Activated CD8-positive, alpha-beta memory T cell treated with anti-CD3 and anti-CD28 coated beads, Interleukin-2, amount 10 ng/mL, durations not matched to agents 7 days and 5 days (primary cell): ENCODE measurements at regions not wholly inside any gene's neighbourhood (a gene's known extent, or its start where the extent isn't known, plus 50 kb on each side); places are given as distances from the start of the nearest gene placed in this dataset.

Experiments
- ATAC-seq: fragments of 150-1000 bp; cut with Tn5 transposase; one replicate; pipeline ENCODE4 v1.10.0; 2021; ENCODE audit warnings: moderate library complexity
- CTCF ChIA-PET: fragments of 350-600 bp; sonication (Branson Sonifier 250); formaldehyde crosslinking; loops from one replicate; lab custom pipeline; 2021; ENCODE audit warnings: antibody characterized with exemption; lab: Charles Lee
- DNase-seq: peaks from one replicate; pipeline ENCODE4 v3.0.0-alpha.2; 2020
- H3K27ac Mint-ChIP-seq: one replicate; pipeline ENCODE4 v1.8.0; 2021; ENCODE audit warnings: mild to moderate bottlenecking, mixed read lengths
- H3K27me3 Mint-ChIP-seq: one replicate; pipeline ENCODE4 v1.8.0; 2021; ENCODE audit warnings: mixed read lengths
- H3K36me3 Mint-ChIP-seq: one replicate; pipeline ENCODE4 v1.8.0; 2021; ENCODE audit warnings: mild to moderate bottlenecking, mixed read lengths
- H3K4me1 Mint-ChIP-seq: one replicate; pipeline ENCODE4 v1.8.0; 2021; ENCODE audit warnings: mixed read lengths
- H3K4me3 Mint-ChIP-seq: one replicate; pipeline ENCODE4 v1.8.0; 2021; ENCODE audit warnings: mild to moderate bottlenecking, moderate library complexity, mixed read lengths
- H3K9me3 Mint-ChIP-seq: one replicate; pipeline ENCODE4 v1.8.0; 2022; ENCODE audit warnings: low read depth, mixed read lengths

DNA sequence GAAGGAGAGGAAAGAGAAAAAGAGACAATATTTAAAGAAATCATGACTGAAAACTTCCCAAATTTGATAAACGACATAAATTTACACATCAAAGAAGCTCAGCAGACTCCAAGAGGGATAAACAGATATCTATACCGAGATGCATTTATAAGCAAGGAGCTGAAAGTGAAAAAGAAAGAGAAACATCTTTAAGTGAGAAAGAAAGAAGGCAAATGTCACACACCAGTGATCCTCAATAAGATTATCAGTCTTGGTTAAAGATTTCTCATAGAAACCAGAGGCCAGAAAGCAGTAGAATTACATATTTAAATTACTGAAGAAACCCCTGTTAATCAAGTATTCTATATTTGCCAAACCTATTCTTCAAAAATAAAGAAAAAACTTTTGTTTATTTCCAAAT lies 424.2 kb downstream of the SLC16A7 start:
- Mint-ChIP-seq H3K4me1 (no peaks in the 10 kb centered on the region), H3K4me3 (no peak overlapping the region), H3K27me3 (no peaks in the 10 kb centered on the region), H3K36me3 (no peaks in the 10 kb centered on the region), H3K9me3 (peaks cover 2% of the 10 kb centered on the region), H3K27ac (no peak overlapping the region)
- no peak for DNase-seq
- CTCF ChIA-PET, result no interaction called here
- no peak for ATAC-seq

DNA sequence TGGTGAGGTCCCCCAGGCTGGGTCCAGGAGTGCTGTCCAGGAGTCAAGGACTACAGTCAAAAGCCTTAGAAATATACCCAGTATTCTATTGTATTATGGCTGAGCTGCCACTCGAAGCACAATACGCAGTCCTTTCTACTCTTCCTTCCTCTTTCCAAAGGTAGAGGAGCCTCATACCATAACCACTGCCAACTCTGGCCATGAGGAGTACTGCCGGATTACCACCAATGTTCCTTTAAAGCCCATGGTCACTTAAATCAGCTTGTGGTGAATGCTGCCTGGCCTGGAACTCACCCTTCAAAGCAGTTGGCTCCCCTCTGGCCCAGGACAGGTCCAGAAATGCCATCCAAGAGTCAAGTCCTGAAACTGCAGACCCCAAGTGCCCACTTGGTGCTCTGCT lies 425.4 kb downstream of the SLC16A7 start:
- Mint-ChIP-seq H3K36me3 (no peaks in the 10 kb centered on the region), H3K4me1 (no peaks in the 10 kb centered on the region), H3K4me3 (no peak overlapping the region), H3K9me3 (peaks cover 2% of the 10 kb centered on the region), H3K27ac (no peak overlapping the region), H3K27me3 (no peaks in the 10 kb centered on the region)
- ATAC-seq (no peak), DNase-seq (no peak)
- CTCF ChIA-PET, result no interaction called here

DNA sequence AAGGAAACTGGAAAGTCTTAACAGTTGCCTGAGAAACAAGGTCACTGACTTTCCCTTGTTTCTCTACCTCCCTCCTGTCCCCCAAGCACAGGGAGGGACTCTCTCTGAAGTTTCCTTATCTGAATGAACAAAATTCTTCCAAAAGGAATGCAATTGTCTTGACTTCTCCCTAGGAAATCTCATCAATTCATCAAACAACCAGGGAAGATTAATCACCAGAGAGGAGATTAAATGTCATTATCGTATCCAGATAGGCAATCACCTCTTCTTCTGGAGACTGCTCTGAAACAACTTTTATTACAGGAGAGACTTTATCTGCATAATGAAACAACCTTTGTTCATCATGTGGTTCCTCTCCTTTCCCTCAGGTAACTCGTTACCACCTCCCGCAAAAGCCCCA lies 431.4 kb downstream of the SLC16A7 start:
- H3K27ac Mint-ChIP-seq, result no peak overlapping the region
- ATAC-seq, result no peak
- CTCF ChIA-PET, result no interaction called here
- H3K4me1 Mint-ChIP-seq, result no peaks in the 10 kb centered on the region
- peaks cover 2% of the 10 kb centered on the region for H3K9me3 Mint-ChIP-seq
- H3K36me3 Mint-ChIP-seq, result no peaks in the 10 kb centered on the region
- no peaks in the 10 kb centered on the region for H3K27me3 Mint-ChIP-seq
- DNase-seq, result no peak
- no peak overlapping the region for H3K4me3 Mint-ChIP-seq

DNA sequence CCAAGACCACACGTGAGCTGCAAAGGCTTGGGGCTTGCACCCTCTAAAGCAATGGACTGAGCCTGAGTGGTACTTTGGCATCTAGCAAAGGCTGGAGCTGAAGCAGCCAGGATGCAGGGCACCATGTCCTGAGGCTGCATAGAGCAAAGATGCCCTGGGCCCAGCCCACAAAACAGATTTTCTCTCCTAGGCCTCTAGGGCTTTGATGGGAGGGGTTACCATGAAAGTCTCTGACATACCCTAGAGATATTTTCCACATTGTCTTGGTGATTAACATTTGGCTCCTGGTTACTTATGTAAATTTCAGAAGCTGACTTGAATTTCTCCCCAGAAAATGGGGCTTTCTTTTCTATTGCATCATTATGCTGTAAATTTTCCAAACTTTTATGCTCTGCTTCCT lies 438.3 kb downstream of the SLC16A7 start:
- ATAC-seq (no peak), DNase-seq (no peak)
- Mint-ChIP-seq H3K4me3 (no peak overlapping the region), H3K9me3 (peaks cover 9% of the 10 kb centered on the region), H3K27ac (no peak overlapping the region), H3K4me1 (no peaks in the 10 kb centered on the region), H3K27me3 (no peaks in the 10 kb centered on the region), H3K36me3 (no peaks in the 10 kb centered on the region)
- CTCF ChIA-PET, result no interaction called here

DNA sequence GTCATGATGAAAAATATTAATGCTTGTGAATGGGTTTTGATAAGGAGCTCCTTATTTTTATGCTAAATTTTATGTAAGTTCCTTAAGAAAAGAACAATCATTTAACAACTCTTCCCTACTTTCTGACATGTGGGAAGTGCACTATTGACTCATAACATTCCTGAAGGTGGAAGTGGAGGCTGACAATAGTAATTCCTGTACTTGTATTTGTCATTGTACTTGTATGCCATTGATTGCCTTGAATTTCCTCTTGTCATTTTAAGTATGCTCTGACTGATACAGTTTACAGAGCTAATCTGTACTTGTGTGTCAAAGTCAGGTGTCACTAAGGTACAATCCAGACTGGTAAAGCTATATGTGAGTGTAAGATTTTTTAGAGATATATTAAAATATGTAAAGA lies 440.0 kb downstream of the SLC16A7 start:
- no peak overlapping the region for H3K4me3 Mint-ChIP-seq
- CTCF ChIA-PET, result no interaction called here
- no peaks in the 10 kb centered on the region for H3K27me3 Mint-ChIP-seq
- DNase-seq (no peak), ATAC-seq (no peak)
- no peaks in the 10 kb centered on the region for H3K36me3 Mint-ChIP-seq
- H3K4me1 Mint-ChIP-seq, result no peaks in the 10 kb centered on the region
- peaks cover 8% of the 10 kb centered on the region for H3K9me3 Mint-ChIP-seq
- H3K27ac Mint-ChIP-seq, result no peak overlapping the region

DNA sequence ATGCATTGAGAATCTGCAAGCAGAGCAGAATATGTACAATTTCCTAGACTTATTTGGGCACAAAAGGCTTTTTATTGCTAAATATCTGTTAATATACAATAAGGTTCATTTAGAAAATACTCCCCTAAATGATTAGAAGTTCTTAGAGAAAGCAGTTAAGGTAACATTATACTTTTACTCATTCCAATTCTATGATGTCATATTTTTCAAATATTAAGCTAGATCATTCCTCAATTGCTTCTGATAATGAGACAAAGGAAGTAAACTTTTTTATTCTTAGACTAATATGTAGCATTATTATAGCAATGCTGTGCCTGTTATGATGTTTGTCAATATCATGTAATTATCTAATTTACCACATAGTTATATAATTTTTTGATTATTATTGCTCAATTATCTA lies 447.0 kb downstream of the SLC16A7 start:
- H3K27me3 Mint-ChIP-seq, result no peaks in the 10 kb centered on the region
- H3K4me3 Mint-ChIP-seq, result no peak overlapping the region
- H3K27ac Mint-ChIP-seq, result no peak overlapping the region
- no peaks in the 10 kb centered on the region for H3K9me3 Mint-ChIP-seq
- DNase-seq (no peak), ATAC-seq (no peak)
- CTCF ChIA-PET, result no interaction called here
- H3K36me3 Mint-ChIP-seq, result no peaks in the 10 kb centered on the region
- H3K4me1 Mint-ChIP-seq, result no peaks in the 10 kb centered on the region

DNA sequence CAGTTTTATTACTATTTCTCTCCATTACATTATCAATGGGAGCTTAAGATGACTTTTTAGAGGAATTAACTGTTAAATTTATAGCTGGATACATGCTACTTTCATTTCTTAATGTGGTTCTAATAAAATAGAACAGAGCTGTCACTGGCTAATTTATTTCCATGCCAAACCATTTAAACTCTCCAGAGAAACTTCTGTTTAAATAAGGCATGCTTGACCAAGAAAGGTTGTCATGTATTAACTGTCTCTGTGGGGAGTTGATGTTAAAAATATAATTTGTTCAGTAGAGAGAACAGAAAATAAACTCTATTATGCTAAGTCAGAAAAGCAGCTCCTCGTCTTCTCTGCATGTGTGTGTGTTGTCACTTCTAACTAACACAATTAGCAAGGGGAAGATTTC lies 447.4 kb downstream of the SLC16A7 start:
- no peak overlapping the region for H3K27ac Mint-ChIP-seq

DNA sequence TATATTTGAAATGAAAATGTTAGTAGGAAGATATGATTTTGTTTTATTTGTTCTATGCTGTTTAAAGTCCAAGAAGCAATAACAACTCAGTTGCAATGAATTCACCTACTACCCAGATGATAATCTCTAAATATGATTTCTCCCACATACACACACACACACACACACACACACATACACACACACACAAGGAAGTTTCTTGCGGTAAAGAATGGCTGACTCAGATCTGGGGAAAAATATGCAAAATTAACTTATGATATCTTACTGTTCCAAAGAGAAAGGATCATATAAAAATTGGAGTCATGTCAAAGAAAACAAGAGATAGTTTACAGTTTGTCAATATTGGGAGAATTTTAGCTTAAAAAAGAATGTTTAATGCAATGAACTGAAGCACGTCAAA lies 456.7 kb downstream of the SLC16A7 start:
- no peaks in the 10 kb centered on the region for H3K36me3 Mint-ChIP-seq
- DNase-seq, result no peak
- no peaks in the 10 kb centered on the region for H3K27me3 Mint-ChIP-seq
- no peaks in the 10 kb centered on the region for H3K9me3 Mint-ChIP-seq
- H3K4me3 Mint-ChIP-seq, result no peak overlapping the region
- H3K27ac Mint-ChIP-seq, result no peak overlapping the region
- CTCF ChIA-PET, result no interaction called here
- no peak for ATAC-seq
- H3K4me1 Mint-ChIP-seq, result no peaks in the 10 kb centered on the region

More for the DNA sequence above, 447.4 kb downstream of the SLC16A7 start:
- Mint-ChIP-seq H3K9me3 (no peaks in the 10 kb centered on the region), H3K4me3 (no peak overlapping the region), H3K27me3 (no peaks in the 10 kb centered on the region), H3K36me3 (no peaks in the 10 kb centered on the region), H3K4me1 (no peaks in the 10 kb centered on the region)
- no peak for ATAC-seq
- CTCF ChIA-PET, result no interaction called here
- no peak for DNase-seq

DNA sequence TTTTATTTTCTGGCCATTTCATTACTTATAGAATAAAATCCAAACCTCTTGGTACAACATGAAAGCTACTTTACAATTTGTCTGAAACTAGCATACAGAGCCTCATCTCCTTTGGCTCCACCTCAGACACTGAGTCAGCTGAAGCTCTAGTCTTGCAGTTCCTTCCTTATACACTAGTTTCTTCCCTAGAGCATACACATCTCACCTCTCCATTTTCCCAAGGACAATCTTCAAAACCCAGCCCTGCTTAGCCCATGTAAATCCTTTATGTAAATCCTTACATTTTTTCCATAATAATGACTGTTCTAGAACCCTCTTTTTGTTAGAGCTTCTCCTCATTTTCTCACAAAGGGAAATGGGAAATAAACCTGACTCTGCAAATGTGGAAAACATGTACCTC lies 463.4 kb downstream of the SLC16A7 start:
- DNase-seq (no peak), ATAC-seq (no peak)
- no peaks in the 10 kb centered on the region for H3K36me3 Mint-ChIP-seq
- CTCF ChIA-PET, result no interaction called here
- no peak overlapping the region for H3K27ac Mint-ChIP-seq
- no peaks in the 10 kb centered on the region for H3K4me1 Mint-ChIP-seq
- no peak overlapping the region for H3K4me3 Mint-ChIP-seq
- H3K9me3 Mint-ChIP-seq, result no peaks in the 10 kb centered on the region
- H3K27me3 Mint-ChIP-seq, result no peaks in the 10 kb centered on the region

DNA sequence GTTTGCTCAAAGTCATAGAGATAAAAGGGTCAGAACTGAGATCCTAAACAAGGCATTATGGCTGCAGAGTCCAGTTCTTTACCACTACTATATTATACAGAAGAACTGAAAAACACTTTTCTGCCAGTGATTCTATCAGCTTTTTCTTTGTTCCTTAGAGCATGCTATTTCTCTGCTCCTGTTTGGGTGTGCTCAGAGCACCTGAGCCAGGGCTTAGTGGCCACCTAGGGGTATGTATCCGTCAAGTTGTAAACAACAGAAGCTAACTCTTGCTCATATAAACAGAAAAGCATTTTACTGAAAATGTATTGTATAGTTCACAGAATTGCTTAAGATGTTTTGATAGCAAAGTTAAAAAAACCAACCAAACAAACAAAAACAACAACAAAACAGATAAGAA lies 470.8 kb downstream of the SLC16A7 start:
- Mint-ChIP-seq H3K4me3 (no peak overlapping the region), H3K27ac (no peak overlapping the region), H3K27me3 (no peaks in the 10 kb centered on the region), H3K4me1 (no peaks in the 10 kb centered on the region), H3K9me3 (peaks cover 2% of the 10 kb centered on the region), H3K36me3 (no peaks in the 10 kb centered on the region)
- DNase-seq (no peak), ATAC-seq (no peak)
- CTCF ChIA-PET, result no interaction called here

DNA sequence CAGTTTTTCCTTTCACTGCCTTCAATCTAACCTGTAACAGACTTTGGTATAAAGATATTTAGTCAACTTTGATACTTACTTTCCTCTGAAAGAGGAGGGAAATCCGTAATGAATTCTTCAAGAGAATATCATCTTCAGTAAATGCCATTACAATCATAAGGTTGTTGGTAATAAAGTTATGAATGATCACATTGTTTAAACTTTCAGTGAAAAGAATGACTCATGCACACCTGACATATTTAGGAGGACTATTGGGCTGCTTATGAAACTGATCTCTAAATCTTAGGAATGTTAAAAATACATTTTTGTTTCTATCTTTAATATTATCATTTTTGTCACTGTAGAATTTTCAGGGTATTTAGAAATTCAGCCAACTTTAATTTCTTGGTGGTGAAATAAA lies 474.7 kb downstream of the SLC16A7 start:
- CTCF ChIA-PET, result no interaction called here
- Mint-ChIP-seq H3K27ac (no peak overlapping the region), H3K4me3 (no peak overlapping the region), H3K27me3 (no peaks in the 10 kb centered on the region), H3K4me1 (no peaks in the 10 kb centered on the region), H3K9me3 (peaks cover 5% of the 10 kb centered on the region), H3K36me3 (no peaks in the 10 kb centered on the region)
- ATAC-seq, result no peak
- no peak for DNase-seq

DNA sequence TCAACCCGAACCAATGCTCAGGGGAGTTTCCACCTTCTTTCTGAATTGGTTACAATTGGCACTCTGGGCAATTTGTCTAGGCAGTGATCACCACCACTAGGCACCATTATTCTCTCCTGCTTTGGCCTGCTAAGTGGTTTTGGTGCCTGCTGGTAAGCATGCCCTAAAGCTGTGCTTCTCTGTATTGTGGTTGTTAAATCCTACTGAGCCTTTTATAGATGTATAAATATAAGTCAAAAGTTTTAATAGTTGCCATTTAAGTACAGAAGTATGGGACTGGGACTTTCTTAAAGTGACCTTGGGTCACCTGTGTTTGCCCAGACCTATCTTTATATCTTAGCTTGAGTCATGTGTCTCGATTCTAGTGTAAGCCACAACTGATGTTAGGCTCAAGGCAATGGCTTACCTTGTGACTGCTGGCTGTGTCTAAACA lies 475.9 kb downstream of the SLC16A7 start:
- ATAC-seq (no peak), DNase-seq (no peak)
- Mint-ChIP-seq H3K4me3 (no peak overlapping the region), H3K9me3 (peaks cover 2% of the 10 kb centered on the region), H3K27ac (no peak overlapping the region), H3K36me3 (no peaks in the 10 kb centered on the region), H3K27me3 (no peaks in the 10 kb centered on the region), H3K4me1 (no peaks in the 10 kb centered on the region)
- CTCF ChIA-PET, result no interaction called here

DNA sequence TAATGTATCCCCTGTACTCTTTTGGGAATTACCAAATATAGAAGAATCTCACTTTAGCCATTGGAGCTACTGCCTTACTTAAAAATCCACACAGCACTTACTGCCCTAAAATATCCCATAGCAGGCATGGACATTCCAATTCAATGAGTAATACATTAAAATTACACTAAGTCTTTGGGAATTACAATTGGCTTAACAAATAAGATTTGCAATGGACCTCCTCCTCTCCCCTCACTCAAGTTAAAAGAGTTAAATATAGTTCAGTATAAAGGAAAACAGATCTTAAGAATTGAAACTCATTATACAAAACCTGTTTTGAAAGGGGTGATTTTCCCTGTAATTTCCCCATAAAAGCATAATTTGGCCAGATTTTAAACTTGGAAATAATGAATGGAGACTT lies 477.1 kb downstream of the SLC16A7 start:
- no peaks in the 10 kb centered on the region for H3K27me3 Mint-ChIP-seq
- peaks cover 2% of the 10 kb centered on the region for H3K9me3 Mint-ChIP-seq
- H3K4me1 Mint-ChIP-seq, result no peaks in the 10 kb centered on the region
- DNase-seq (no peak), ATAC-seq (no peak)
- no peak overlapping the region for H3K4me3 Mint-ChIP-seq
- H3K36me3 Mint-ChIP-seq, result no peaks in the 10 kb centered on the region
- CTCF ChIA-PET, result no interaction called here
- H3K27ac Mint-ChIP-seq, result no peak overlapping the region

DNA sequence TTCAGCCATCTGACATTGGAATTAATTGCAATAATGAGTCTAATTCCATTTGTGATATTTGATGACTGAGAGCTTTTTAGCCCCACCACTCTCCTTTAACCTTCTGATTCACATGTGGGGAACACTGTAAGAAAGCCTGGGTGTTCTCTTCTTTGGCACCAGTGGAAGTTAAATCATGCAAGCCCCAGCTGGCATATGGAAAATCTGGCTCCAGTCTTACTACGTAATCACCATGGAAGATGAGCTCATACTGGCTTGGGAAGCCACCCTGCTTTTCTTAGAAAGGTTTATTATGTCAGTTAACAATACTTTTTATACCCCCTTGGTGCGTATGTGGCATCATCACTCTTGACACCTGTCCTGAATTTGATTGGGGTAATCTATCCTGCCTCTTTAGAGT lies 479.3 kb downstream of the SLC16A7 start:
- H3K27me3 Mint-ChIP-seq, result no peaks in the 10 kb centered on the region
- CTCF ChIA-PET, result no interaction called here
- H3K4me1 Mint-ChIP-seq, result no peaks in the 10 kb centered on the region
- DNase-seq (no peak), ATAC-seq (no peak)
- no peaks in the 10 kb centered on the region for H3K36me3 Mint-ChIP-seq
- H3K4me3 Mint-ChIP-seq, result no peak overlapping the region
- H3K9me3 Mint-ChIP-seq, result peaks cover 2% of the 10 kb centered on the region
- no peak overlapping the region for H3K27ac Mint-ChIP-seq

DNA sequence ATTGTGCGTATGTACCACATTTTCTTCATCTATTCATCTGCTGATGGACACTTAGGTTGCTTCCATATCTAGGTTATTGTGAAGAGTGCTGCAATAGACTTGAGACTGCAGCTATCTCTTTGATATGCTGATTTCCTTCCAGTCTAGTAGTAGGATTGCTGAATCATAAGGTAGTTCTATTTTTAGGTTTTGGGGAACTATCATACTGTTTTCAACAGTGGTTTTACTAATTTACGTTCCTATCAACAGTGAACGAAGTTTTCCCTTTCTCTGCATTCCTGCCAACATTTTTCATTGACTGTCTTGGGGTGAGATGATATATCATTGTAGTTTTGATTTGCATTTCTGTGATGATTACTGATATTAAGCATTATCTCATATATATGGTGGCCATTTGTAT lies 482.2 kb downstream of the SLC16A7 start:
- no peak overlapping the region for H3K27ac Mint-ChIP-seq
- CTCF ChIA-PET, result no interaction called here
- ATAC-seq, result no peak
- no peaks in the 10 kb centered on the region for H3K9me3 Mint-ChIP-seq
- no peaks in the 10 kb centered on the region for H3K4me1 Mint-ChIP-seq
- H3K4me3 Mint-ChIP-seq, result no peak overlapping the region
- H3K36me3 Mint-ChIP-seq, result no peaks in the 10 kb centered on the region
- DNase-seq, result no peak
- no peaks in the 10 kb centered on the region for H3K27me3 Mint-ChIP-seq
